ENCODE measurements at regions not wholly inside any gene's neighbourhood (a gene's known extent, or its start where the extent isn't known, plus 50 kb on each side); places are given as distances from the start of the nearest gene placed in this dataset.

DNA sequence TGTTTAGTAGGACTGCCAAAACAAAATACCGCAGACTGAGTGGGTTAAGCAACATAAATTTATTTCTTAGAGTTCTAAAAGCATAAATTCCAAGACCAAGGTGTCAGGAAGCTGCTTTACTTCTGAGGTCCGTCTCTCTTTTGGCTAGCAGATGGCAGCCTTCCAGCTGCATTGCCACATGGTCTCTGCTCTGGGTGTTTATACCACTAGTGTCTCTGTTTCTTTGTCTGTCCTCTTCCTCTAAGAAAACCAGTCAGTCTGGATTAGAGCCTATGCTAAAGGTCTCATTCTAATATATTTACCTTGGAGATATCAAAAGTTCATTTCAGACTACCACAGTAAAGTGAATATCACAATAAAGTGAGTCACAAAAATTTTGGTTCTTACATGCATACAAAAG lies 519.8 kb downstream of the COL11A1 start:
- Histone ChIP-seq H3K27me3 (no peaks in the 10 kb centered on the region), H3K27ac (no peak overlapping the region), H3K4me3 (no peak overlapping the region), H3K9me3 (no peaks in the 10 kb centered on the region), H3K36me3 (no peaks in the 10 kb centered on the region), H3K4me1 (no peaks in the 10 kb centered on the region)
- TF ChIP-seq POLR2A (IDR thresholded peaks at IDR 0.05) (no peak), CTCF (IDR thresholded peaks at IDR 0.05) (no peak)
- no peak for DNase-seq

GRCh38 chr1:102586022-102586421 lies 522.3 kb downstream of the COL11A1 start:
- Histone ChIP-seq H3K9me3 (no peaks in the 10 kb centered on the region), H3K27ac (no peak overlapping the region), H3K4me3 (no peak overlapping the region), H3K4me1 (no peaks in the 10 kb centered on the region), H3K36me3 (no peaks in the 10 kb centered on the region), H3K27me3 (no peaks in the 10 kb centered on the region)
- TF ChIP-seq CTCF (IDR thresholded peaks at IDR 0.05), result no peak
- no peak for TF ChIP-seq POLR2A (IDR thresholded peaks at IDR 0.05)
- DNase-seq, result no peak

DNA sequence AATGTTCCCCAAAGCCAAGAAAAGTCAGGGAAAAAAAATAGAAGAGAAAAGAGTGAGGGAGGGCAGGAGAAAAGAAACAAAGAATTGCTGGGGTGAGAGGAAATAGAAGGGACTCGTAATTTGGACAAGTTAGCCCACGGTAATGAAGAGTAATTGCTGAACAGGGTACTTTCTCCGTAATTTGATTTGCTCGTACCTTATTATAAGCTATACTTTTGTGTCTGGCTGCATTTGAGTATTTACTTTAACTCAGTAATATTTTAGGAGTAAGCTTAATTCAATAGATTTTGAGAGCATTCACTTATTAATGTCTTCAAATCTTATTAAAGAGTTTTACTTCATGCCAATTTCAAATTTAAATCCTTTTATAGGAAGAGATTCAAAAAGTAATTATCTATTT lies 527.5 kb downstream of the COL11A1 start:
- no peaks in the 10 kb centered on the region for H3K27me3 ChIP-seq
- no peak for DNase-seq
- H3K9me3 ChIP-seq, result no peaks in the 10 kb centered on the region
- H3K27ac ChIP-seq, result no peak overlapping the region
- H3K4me1 ChIP-seq, result no peaks in the 10 kb centered on the region
- no peak overlapping the region for H3K4me3 ChIP-seq
- TF ChIP-seq POLR2A (IDR thresholded peaks at IDR 0.05) (no peak), CTCF (IDR thresholded peaks at IDR 0.05) (no peak)
- H3K36me3 ChIP-seq, result no peaks in the 10 kb centered on the region

GRCh38 chr1:102578804-102579203 lies 529.5 kb downstream of the COL11A1 start:
- H3K4me1 ChIP-seq, result no peaks in the 10 kb centered on the region
- no peak overlapping the region for H3K4me3 ChIP-seq

GRCh38 chr1:102572637-102573036 lies 535.7 kb downstream of the COL11A1 start:
- no peaks in the 10 kb centered on the region for H3K4me1 ChIP-seq
- no peaks in the 10 kb centered on the region for H3K36me3 ChIP-seq
- H3K4me3 ChIP-seq, result no peak overlapping the region
- H3K27ac ChIP-seq, result no peak overlapping the region
- no peak for DNase-seq
- no peaks in the 10 kb centered on the region for H3K27me3 ChIP-seq
- H3K9me3 ChIP-seq, result no peaks in the 10 kb centered on the region
- no peak for TF ChIP-seq CTCF (IDR thresholded peaks at IDR 0.05)
- TF ChIP-seq POLR2A (IDR thresholded peaks at IDR 0.05), result no peak

More at GRCh38 chr1:102578804-102579203, 529.5 kb downstream of the COL11A1 start:
- Histone ChIP-seq H3K27ac (no peak overlapping the region), H3K27me3 (no peaks in the 10 kb centered on the region), H3K9me3 (no peaks in the 10 kb centered on the region), H3K36me3 (no peaks in the 10 kb centered on the region)
- no peak for DNase-seq
- TF ChIP-seq CTCF (IDR thresholded peaks at IDR 0.05) (no peak), POLR2A (IDR thresholded peaks at IDR 0.05) (no peak)

- no peak for TF ChIP-seq POLR2A (IDR thresholded peaks at IDR 0.05)
- TF ChIP-seq CTCF (IDR thresholded peaks at IDR 0.05), result no peak
- H3K4me1 ChIP-seq, result no peaks in the 10 kb centered on the region
- no peak for DNase-seq
- H3K9me3 ChIP-seq, result no peaks in the 10 kb centered on the region
- no peak overlapping the region for H3K27ac ChIP-seq
- H3K27me3 ChIP-seq, result no peaks in the 10 kb centered on the region
- H3K36me3 ChIP-seq, result no peaks in the 10 kb centered on the region
- no peak overlapping the region for H3K4me3 ChIP-seq
Measured at GRCh38 chr1:102566182-102566581, 542.1 kb downstream of the COL11A1 start.

All from Peyer's patch (tissue), 4 donors.